Gastrocnemius medialis (tissue), 4 donors: ENCODE measurements at regions not wholly inside any gene's neighbourhood (a gene's known extent, or its start where the extent isn't known, plus 50 kb on each side); places are given as distances from the start of the nearest gene placed in this dataset.

Source experiments
- POLR2A ChIP-seq, 2 donors: fragments of 450-650 bp; IDR thresholded peaks; one replicate each; pipeline ENCODE4 v1.6.1; 2017; ENCODE audit warnings: antibody characterized with exemption in 2 of 2, mild to moderate bottlenecking in 2 of 2, moderate library complexity in 2 of 2
- TF ChIP-seq, protein P1 (sequence below), 5 experiments: fragments of 450-650 bp in 3 of 5; fragments of 200-600 bp in 2 of 5; sonication (generic) in 2 of 5; IDR thresholded peaks in 4 of 5; conservative IDR thresholded peaks in 1 of 5; 1 replicate in 4 of 5; 2 replicates in 1 of 5; pipeline ENCODE4 v1.5.1; 2016 to 2019; ENCODE audit warnings: antibody characterized with exemption in 5 of 5, mild to moderate bottlenecking in 3 of 5, moderate library complexity in 3 of 5

- TF ChIP-seq, protein P1, sequence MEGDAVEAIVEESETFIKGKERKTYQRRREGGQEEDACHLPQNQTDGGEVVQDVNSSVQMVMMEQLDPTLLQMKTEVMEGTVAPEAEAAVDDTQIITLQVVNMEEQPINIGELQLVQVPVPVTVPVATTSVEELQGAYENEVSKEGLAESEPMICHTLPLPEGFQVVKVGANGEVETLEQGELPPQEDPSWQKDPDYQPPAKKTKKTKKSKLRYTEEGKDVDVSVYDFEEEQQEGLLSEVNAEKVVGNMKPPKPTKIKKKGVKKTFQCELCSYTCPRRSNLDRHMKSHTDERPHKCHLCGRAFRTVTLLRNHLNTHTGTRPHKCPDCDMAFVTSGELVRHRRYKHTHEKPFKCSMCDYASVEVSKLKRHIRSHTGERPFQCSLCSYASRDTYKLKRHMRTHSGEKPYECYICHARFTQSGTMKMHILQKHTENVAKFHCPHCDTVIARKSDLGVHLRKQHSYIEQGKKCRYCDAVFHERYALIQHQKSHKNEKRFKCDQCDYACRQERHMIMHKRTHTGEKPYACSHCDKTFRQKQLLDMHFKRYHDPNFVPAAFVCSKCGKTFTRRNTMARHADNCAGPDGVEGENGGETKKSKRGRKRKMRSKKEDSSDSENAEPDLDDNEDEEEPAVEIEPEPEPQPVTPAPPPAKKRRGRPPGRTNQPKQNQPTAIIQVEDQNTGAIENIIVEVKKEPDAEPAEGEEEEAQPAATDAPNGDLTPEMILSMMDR (IDR thresholded peaks at IDR 0.05 in 4 of 5, conservative IDR thresholded peaks at IDR 0.05 in 1 of 5) = no peak
- no peak for TF ChIP-seq POLR2A (IDR thresholded peaks at IDR 0.05)
These were observed 466.3 kb upstream of the CDH4 start for GRCh38 chr20:60785785-60786184.
